HEK293 (cell line): ENCODE measurements at regions not wholly inside any gene's neighbourhood (a gene's known extent, or its start where the extent isn't known, plus 50 kb on each side); places are given as distances from the start of the nearest gene placed in this dataset.

Experiments
- CTCF ChIA-PET: fragments of 350-600 bp; formaldehyde crosslinking; extraction: SDS; loops from one replicate; lab custom pipeline; 2021; ENCODE audit warnings: antibody characterized with exemption; lab: Yijun Ruan, JAX
- POLR2A ChIA-PET: fragments of 300-600 bp; formaldehyde crosslinking; extraction: SDS; loops from one replicate; lab custom pipeline; 2020; ENCODE audit warnings: antibody characterized with exemption, inconsistent platforms; lab: Yijun Ruan, JAX
- H3K27ac ChIP-seq: fragments of 200-500 bp; sonication (Bioruptor generic); 2 replicates; pipeline ENCODE4 v1.5.1; 2014; ENCODE audit warnings: low read depth, low read length, control low read depth, inconsistent platforms; ENCODE audit errors: extremely low read depth
- H3K36me3 ChIP-seq, 2 experiments: fragments of 200-500 bp in 1 of 2; sonication (Bioruptor generic) in 1 of 2; 1 replicate in 1 of 2; 2 replicates in 1 of 2; pipeline ENCODE4 v1.5.1; 2014 to 2017; ENCODE audit warnings: inconsistent platforms in 2 of 2, low read length in 2 of 2; ENCODE audit not compliant: control insufficient read depth in 2 of 2, insufficient read depth in 1 of 2
- H3K4me1 ChIP-seq: fragments of 200-500 bp; sonication (Bioruptor generic); 2 replicates; pipeline ENCODE4 v1.5.1; 2014; ENCODE audit warnings: mild to moderate bottlenecking, low read length, inconsistent platforms; ENCODE audit not compliant: control insufficient read depth, insufficient read depth
- H3K4me3 ChIP-seq: 2 replicates; pipeline ENCODE4 v1.5.1; 2011; ENCODE audit warnings: low read depth, mild to moderate bottlenecking, control low read depth, low read length, moderate library complexity
- H3K9me3 ChIP-seq: fragments of 200-500 bp; sonication (Bioruptor generic); 2 replicates; pipeline ENCODE4 v1.5.1; 2014; ENCODE audit warnings: low read depth, low read length, inconsistent platforms; ENCODE audit not compliant: control insufficient read depth, insufficient read depth
- HOXD13 ChIP-seq: sonication (generic); formaldehyde crosslinking; IDR thresholded peaks from 2 replicates; pipeline ENCODE4 v1.8.0; 2022; ENCODE audit warnings: missing genetic modification reagents, borderline replicate concordance
- KLF1 ChIP-seq: fragments of 450-650 bp; formaldehyde crosslinking; IDR thresholded peaks from 2 replicates; pipeline ENCODE4 v1.5.1; 2016; ENCODE audit warnings: missing biosample characterization, missing genetic modification characterization
- KLF16 ChIP-seq: fragments of 450-650 bp; formaldehyde crosslinking; IDR thresholded peaks from 2 replicates; pipeline ENCODE4 v1.5.1; 2017; ENCODE audit warnings: missing biosample characterization, missing genetic modification characterization
- PBX3 ChIP-seq: sonication (generic); formaldehyde crosslinking; IDR thresholded peaks from 2 replicates; pipeline ENCODE4 v1.8.1; 2022; ENCODE audit warnings: mild to moderate bottlenecking, moderate library complexity, missing genetic modification reagents
- REPIN1 ChIP-seq: fragments of 450-650 bp; formaldehyde crosslinking; IDR thresholded peaks from 2 replicates; pipeline ENCODE4 v1.5.1; 2017; ENCODE audit warnings: missing biosample characterization, missing genetic modification characterization, low read depth
- ZBTB1 ChIP-seq: fragments of 450-650 bp; formaldehyde crosslinking; IDR thresholded peaks from 2 replicates; pipeline ENCODE4 v1.5.1; 2016; ENCODE audit warnings: missing biosample characterization, missing genetic modification characterization
- ZNF24 ChIP-seq: fragments of 450-650 bp; formaldehyde crosslinking; IDR thresholded peaks from 2 replicates; pipeline ENCODE4 v1.5.1; 2016; ENCODE audit warnings: missing biosample characterization, missing genetic modification characterization
- ZNF302 ChIP-seq: fragments of 450-650 bp; formaldehyde crosslinking; IDR thresholded peaks from 2 replicates; pipeline ENCODE4 v1.5.1; 2016; ENCODE audit warnings: missing biosample characterization, missing genetic modification characterization, low read depth
- ZNF366 ChIP-seq: fragments of 450-650 bp; formaldehyde crosslinking; conservative IDR thresholded peaks from 2 replicates; pipeline ENCODE4 v1.5.1; 2016; ENCODE audit warnings: missing biosample characterization, missing genetic modification characterization
- ZNF544 ChIP-seq: fragments of 450-650 bp; formaldehyde crosslinking; IDR thresholded peaks from 2 replicates; pipeline ENCODE4 v1.5.0; 2017; ENCODE audit warnings: missing biosample characterization, missing genetic modification characterization
- ZNF623 ChIP-seq: fragments of 450-650 bp; formaldehyde crosslinking; IDR thresholded peaks from 2 replicates; pipeline ENCODE4 v1.5.1; 2016; ENCODE audit warnings: missing biosample characterization, missing genetic modification characterization
- TF ChIP-seq, protein P1 (sequence below): fragments of 450-650 bp; formaldehyde crosslinking; conservative IDR thresholded peaks from 2 replicates; pipeline ENCODE4 v1.5.1; 2016; ENCODE audit warnings: low read depth, missing biosample characterization, missing genetic modification characterization

GRCh38 chr9:80242022-80242421 lies 670.3 kb downstream of the TLE4 start (continued):
- TF ChIP-seq, protein P1, sequence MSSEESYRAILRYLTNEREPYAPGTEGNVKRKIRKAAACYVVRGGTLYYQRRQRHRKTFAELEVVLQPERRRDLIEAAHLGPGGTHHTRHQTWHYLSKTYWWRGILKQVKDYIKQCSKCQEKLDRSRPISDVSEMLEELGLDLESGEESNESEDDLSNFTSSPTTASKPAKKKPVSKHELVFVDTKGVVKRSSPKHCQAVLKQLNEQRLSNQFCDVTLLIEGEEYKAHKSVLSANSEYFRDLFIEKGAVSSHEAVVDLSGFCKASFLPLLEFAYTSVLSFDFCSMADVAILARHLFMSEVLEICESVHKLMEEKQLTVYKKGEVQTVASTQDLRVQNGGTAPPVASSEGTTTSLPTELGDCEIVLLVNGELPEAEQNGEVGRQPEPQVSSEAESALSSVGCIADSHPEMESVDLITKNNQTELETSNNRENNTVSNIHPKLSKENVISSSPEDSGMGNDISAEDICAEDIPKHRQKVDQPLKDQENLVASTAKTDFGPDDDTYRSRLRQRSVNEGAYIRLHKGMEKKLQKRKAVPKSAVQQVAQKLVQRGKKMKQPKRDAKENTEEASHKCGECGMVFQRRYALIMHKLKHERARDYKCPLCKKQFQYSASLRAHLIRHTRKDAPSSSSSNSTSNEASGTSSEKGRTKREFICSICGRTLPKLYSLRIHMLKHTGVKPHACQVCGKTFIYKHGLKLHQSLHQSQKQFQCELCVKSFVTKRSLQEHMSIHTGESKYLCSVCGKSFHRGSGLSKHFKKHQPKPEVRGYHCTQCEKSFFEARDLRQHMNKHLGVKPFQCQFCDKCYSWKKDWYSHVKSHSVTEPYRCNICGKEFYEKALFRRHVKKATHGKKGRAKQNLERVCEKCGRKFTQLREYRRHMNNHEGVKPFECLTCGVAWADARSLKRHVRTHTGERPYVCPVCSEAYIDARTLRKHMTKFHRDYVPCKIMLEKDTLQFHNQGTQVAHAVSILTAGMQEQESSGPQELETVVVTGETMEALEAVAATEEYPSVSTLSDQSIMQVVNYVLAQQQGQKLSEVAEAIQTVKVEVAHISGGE (tag by site-specific recombination) = no peak
- TF ChIP-seq ZNF623 (no peak), KLF1 (tag by site-specific recombination) (no peak), ZNF366 (no peak), ZBTB1 (tag by site-specific recombination) (no peak), REPIN1 (tag by site-specific recombination) (no peak), ZNF544 (no peak)

GRCh38 chr9:80235752-80236151 lies 664.0 kb downstream of the TLE4 start:
- Histone ChIP-seq H3K9me3 (no peaks in the 10 kb centered on the region), H3K4me3 (no peak overlapping the region), H3K27ac (no peak overlapping the region), H3K36me3 (no peaks in the 10 kb centered on the region), H3K4me1 (no peaks in the 10 kb centered on the region)
- TF ChIP-seq HOXD13 (CRISPR knock-in tag) (no peak), ZNF24 (tag by site-specific recombination) (no peak)
- ChIA-PET CTCF (no interaction called here), POLR2A (interaction anchor here (0.5 kb wide), 1 partner anchor 665 kb away, joined by 4 read pairs; no protein-coding TSS in a partner anchor)

DNA sequence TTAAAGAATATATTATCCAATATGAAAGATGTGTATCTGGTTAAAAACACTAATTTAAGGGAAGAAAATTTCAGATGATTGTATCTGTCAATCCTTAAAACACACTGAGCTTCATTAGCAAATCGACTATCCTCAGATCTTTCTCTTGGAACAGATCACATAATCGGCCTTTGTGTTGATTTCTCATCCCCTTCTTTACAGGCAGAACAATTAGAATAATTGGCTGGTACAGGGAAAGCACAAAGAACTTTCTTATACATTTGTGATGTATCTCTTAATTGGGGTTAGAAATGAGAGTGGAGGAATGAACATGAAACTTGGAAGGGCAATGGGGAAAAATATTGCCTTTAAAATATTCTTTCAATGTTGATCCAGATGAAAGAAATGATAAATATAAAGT lies 662.1 kb downstream of the TLE4 start:
- Histone ChIP-seq H3K27ac (no peak overlapping the region), H3K4me3 (no peak overlapping the region), H3K4me1 (no peaks in the 10 kb centered on the region), H3K36me3 (no peaks in the 10 kb centered on the region), H3K9me3 (no peaks in the 10 kb centered on the region)
- ChIA-PET POLR2A (no interaction called here), CTCF (interaction anchor here (1.1 kb wide), 1 partner anchor 17 kb away, joined by 4 read pairs; no protein-coding TSS in a partner anchor)
- TF ChIP-seq PBX3 (CRISPR knock-in tag) (no peak), ZNF302 (tag by site-specific recombination) (no peak)

- Histone ChIP-seq H3K9me3 (no peaks in the 10 kb centered on the region), H3K4me3 (no peak overlapping the region), H3K36me3 (no peaks in the 10 kb centered on the region), H3K27ac (no peak overlapping the region), H3K4me1 (no peaks in the 10 kb centered on the region)
- TF ChIP-seq KLF16 (tag by site-specific recombination) = no peak
- ChIA-PET POLR2A (no interaction called here), CTCF (interaction anchor here (1.1 kb wide), 1 partner anchor 17 kb away, joined by 4 read pairs; no protein-coding TSS in a partner anchor)
These were observed 661.5 kb downstream of the TLE4 start for GRCh38 chr9:80233102-80233843.
